Mesenchymal stem cell (in vitro differentiated cells and primary cell): ENCODE measurements at regions not wholly inside any gene's neighbourhood (a gene's known extent, or its start where the extent isn't known, plus 50 kb on each side); places are given as distances from the start of the nearest gene placed in this dataset.

ENCODE experiments used
- DNase-seq: peaks from one replicate; pipeline ENCODE4 v3.0.0-alpha.2; 2013
- H2AFZ ChIP-seq: one replicate; pipeline ENCODE4 v1.6.1; 2013; ENCODE audit warnings: low read depth, mild to moderate bottlenecking, control low read depth, inconsistent platforms, low read length, moderate library complexity
- H2AK5ac ChIP-seq: 2 replicates; pipeline ENCODE4 v1.6.1; 2013; ENCODE audit warnings: low read length, moderate library complexity, mild to moderate bottlenecking, inconsistent platforms; ENCODE audit not compliant: severe bottlenecking
- H2BK120ac ChIP-seq: one replicate; pipeline ENCODE4 v1.6.1; 2013; ENCODE audit warnings: low read depth, mild to moderate bottlenecking, inconsistent platforms, low read length, moderate library complexity
- H2BK12ac ChIP-seq, 2 experiments: one replicate each; pipeline ENCODE4 v1.6.1; 2013; ENCODE audit warnings: inconsistent platforms in 2 of 2, low read length in 2 of 2, mild to moderate bottlenecking in 2 of 2, moderate library complexity in 2 of 2, control low read depth in 1 of 2
- H2BK15ac ChIP-seq: one replicate; pipeline ENCODE4 v1.6.1; 2013; ENCODE audit warnings: mild to moderate bottlenecking, low read depth, inconsistent platforms; ENCODE audit not compliant: poor library complexity, severe bottlenecking
- H2BK5ac ChIP-seq: 2 replicates; pipeline ENCODE4 v1.6.1; 2013; ENCODE audit warnings: low read depth, mild to moderate bottlenecking, low read length, control low read depth, inconsistent platforms; ENCODE audit not compliant: poor library complexity, severe bottlenecking
- H3K14ac ChIP-seq, 2 experiments: one replicate each; pipeline ENCODE4 v1.6.1; 2013; ENCODE audit warnings: inconsistent platforms in 2 of 2, low read length in 2 of 2, control low read depth in 1 of 2, mild to moderate bottlenecking in 1 of 2, moderate library complexity in 1 of 2
- H3K18ac ChIP-seq, 2 experiments: one replicate each; pipeline ENCODE4 v1.6.1; 2013; ENCODE audit warnings: inconsistent platforms in 2 of 2, low read length in 2 of 2, control low read depth in 1 of 2, low read depth in 1 of 2, mild to moderate bottlenecking in 1 of 2
- H3K23ac ChIP-seq, 2 experiments: one replicate each; pipeline ENCODE4 v1.6.1; 2013; ENCODE audit warnings: inconsistent platforms in 2 of 2, low read length in 2 of 2, mild to moderate bottlenecking in 2 of 2, moderate library complexity in 2 of 2, control low read depth in 1 of 2
- H3K27ac ChIP-seq: 2 replicates; pipeline ENCODE4 v1.5.1; 2013; ENCODE audit warnings: mild to moderate bottlenecking, moderate library complexity, low read length, control low read depth, inconsistent platforms; ENCODE audit not compliant: poor library complexity, severe bottlenecking
- H3K27me3 ChIP-seq, 2 experiments: 2 replicates each; pipeline versions ENCODE4 v1.6.1 to v1.7.0; 2013; ENCODE audit warnings: low read length in 2 of 2, mild to moderate bottlenecking in 2 of 2, moderate library complexity in 2 of 2, control low read depth in 1 of 2, inconsistent platforms in 1 of 2; ENCODE audit not compliant: control insufficient read depth in 1 of 2, insufficient read depth in 1 of 2
- H3K36me3 ChIP-seq, 2 experiments: 2 replicates each; pipeline versions ENCODE4 v1.6.1 to v1.7.0; 2013; ENCODE audit warnings: low read length in 2 of 2, control low read depth in 1 of 2, inconsistent platforms in 1 of 2, low read depth in 1 of 2, mild to moderate bottlenecking in 1 of 2; ENCODE audit not compliant: insufficient read depth in 2 of 2, control insufficient read depth in 1 of 2
- H3K4ac ChIP-seq, 2 experiments: one replicate each; pipeline ENCODE4 v1.6.1; 2013; ENCODE audit warnings: inconsistent platforms in 2 of 2, low read length in 2 of 2, mild to moderate bottlenecking in 2 of 2, moderate library complexity in 2 of 2, control low read depth in 1 of 2, low read depth in 1 of 2
- H3K4me1 ChIP-seq: 2 replicates; pipeline ENCODE4 v1.6.1; 2013; ENCODE audit warnings: low read depth, low read length, control low read depth; ENCODE audit not compliant: control insufficient read depth, insufficient read depth
- H3K4me2 ChIP-seq: 2 replicates; pipeline ENCODE4 v1.6.1; 2013; ENCODE audit warnings: low read length, mild to moderate bottlenecking, inconsistent platforms; ENCODE audit not compliant: poor library complexity, severe bottlenecking
- H3K4me3 ChIP-seq, 2 experiments: 2 replicates each; pipeline versions ENCODE4 v1.5.1 to v1.7.0; 2013; ENCODE audit warnings: low read length in 2 of 2, mild to moderate bottlenecking in 2 of 2, control low read depth in 1 of 2, low read depth in 1 of 2; ENCODE audit not compliant: insufficient read depth in 1 of 2
- H3K79me1 ChIP-seq: replicated peaks from 2 replicates; pipeline ENCODE4 v1.6.1; 2013; ENCODE audit warnings: mild to moderate bottlenecking, control low read depth, low read length, inconsistent platforms; ENCODE audit not compliant: poor library complexity, severe bottlenecking
- H3K9ac ChIP-seq: 2 replicates; pipeline ENCODE4 v1.7.0; 2013; ENCODE audit warnings: mild to moderate bottlenecking, low read length, moderate library complexity
- H3K9me3 ChIP-seq: 2 replicates; pipeline ENCODE4 v1.7.0; 2013; ENCODE audit warnings: mild to moderate bottlenecking, low read length; ENCODE audit not compliant: control insufficient read depth
- H4K8ac ChIP-seq: one replicate; pipeline ENCODE4 v1.6.1; 2013; ENCODE audit warnings: inconsistent platforms, mild to moderate bottlenecking, low read length, moderate library complexity
- H4K91ac ChIP-seq: one replicate; pipeline ENCODE4 v1.6.1; 2013; ENCODE audit warnings: mild to moderate bottlenecking, low read length, inconsistent platforms
- WGBS: methylation state at CpG from one replicate; pipeline ENCODE4 v1.1.7; 2013; ENCODE audit warnings: mixed read lengths; 5-methylcytosine and 5-hydroxymethylcytosine counted together

- WGBS, result 92% methylated on average over 2 of the region's 3 CpGs
- no peak overlapping the region for H2BK12ac ChIP-seq
- H3K23ac ChIP-seq, result no peak overlapping the region
- no peak for DNase-seq
- H3K4me3 ChIP-seq, result no peak overlapping the region
- no peaks in the 10 kb centered on the region for H3K27me3 ChIP-seq
- no peak overlapping the region for H2AK5ac ChIP-seq
- H2AFZ ChIP-seq, result no peak overlapping the region
- no peak overlapping the region for H4K91ac ChIP-seq
- H2BK120ac ChIP-seq, result no peak overlapping the region
- H3K4ac ChIP-seq, result no peak overlapping the region
- no peaks in the 10 kb centered on the region for H3K4me1 ChIP-seq
- H3K18ac ChIP-seq, result no peak overlapping the region
- no peak overlapping the region for H2BK15ac ChIP-seq
- no peak overlapping the region for H3K14ac ChIP-seq
- H3K4me2 ChIP-seq, result no peak overlapping the region
- no peak overlapping the region for H3K9ac ChIP-seq
- H3K36me3 ChIP-seq, result no peaks in the 10 kb centered on the region
- no peak overlapping the region for H4K8ac ChIP-seq
- no peak overlapping the region for H2BK5ac ChIP-seq
- H3K9me3 ChIP-seq, result no peaks in the 10 kb centered on the region
- H3K79me1 ChIP-seq, result no peaks in the 10 kb centered on the region
- H3K27ac ChIP-seq, result no peak overlapping the region
Measured at GRCh38 chr5:143715616-143716015, 96.3 kb upstream of the HMHB1 start.

- Histone ChIP-seq H3K9ac (no peak overlapping the region), H2AFZ (no peak overlapping the region), H3K9me3 (no peaks in the 10 kb centered on the region), H3K4me2 (no peak overlapping the region), H3K14ac (no peak overlapping the region), H4K91ac (no peak overlapping the region), H2AK5ac (no peak overlapping the region), H2BK12ac (no peak overlapping the region), H3K27ac (no peak overlapping the region), H2BK5ac (no peak overlapping the region), H3K36me3 (no peaks in the 10 kb centered on the region), H3K4me3 (no peak overlapping the region), H3K27me3 (no peaks in the 10 kb centered on the region), H3K23ac (no peak overlapping the region), H3K4ac (no peak overlapping the region), H4K8ac (no peak overlapping the region), H3K79me1 (no peaks in the 10 kb centered on the region), H3K18ac (no peak overlapping the region), H2BK15ac (no peak overlapping the region), H3K4me1 (no peaks in the 10 kb centered on the region), H2BK120ac (no peak overlapping the region)
- 85% methylated on average over 4 of the region's 4 CpGs for WGBS
- DNase-seq, result peak; percentile 42
Measured at GRCh38 chr5:143714629-143715028, 97.3 kb upstream of the HMHB1 start.

GRCh38 chr5:143713047-143714003, 98.6 kb upstream of the HMHB1 start:
- Histone ChIP-seq H3K79me1 (no peaks in the 10 kb centered on the region), H3K9ac (no peak overlapping the region), H3K4me2 (no peak overlapping the region), H3K4ac (no peak overlapping the region), H2BK120ac (no peak overlapping the region), H2BK15ac (no peak overlapping the region), H2AK5ac (no peak overlapping the region), H2BK12ac (no peak overlapping the region), H3K36me3 (no peaks in the 10 kb centered on the region), H3K4me1 (no peaks in the 10 kb centered on the region), H3K18ac (no peak overlapping the region), H3K27ac (no peak overlapping the region), H4K8ac (no peak overlapping the region), H3K23ac (no peak overlapping the region), H2AFZ (no peak overlapping the region), H3K9me3 (no peaks in the 10 kb centered on the region), H4K91ac (no peak overlapping the region), H3K27me3 (no peaks in the 10 kb centered on the region), H2BK5ac (no peak overlapping the region), H3K14ac (no peak overlapping the region), H3K4me3 (no peak overlapping the region)
- DNase-seq, result no peak
- WGBS, result 99% methylated on average over 8 of the region's 8 CpGs

- no peak overlapping the region for H3K4ac ChIP-seq
- 84% methylated on average over 2 of the region's 2 CpGs for WGBS
- H4K8ac ChIP-seq, result no peak overlapping the region
- H2AFZ ChIP-seq, result no peak overlapping the region
- H2BK120ac ChIP-seq, result no peak overlapping the region
- DNase-seq, result no peak
- no peak overlapping the region for H3K27ac ChIP-seq
- H3K4me3 ChIP-seq, result no peak overlapping the region
- no peaks in the 10 kb centered on the region for H3K36me3 ChIP-seq
- H3K14ac ChIP-seq, result no peak overlapping the region
- H3K9me3 ChIP-seq, result no peaks in the 10 kb centered on the region
- H3K9ac ChIP-seq, result no peak overlapping the region
- H3K18ac ChIP-seq, result no peak overlapping the region
- no peak overlapping the region for H2BK15ac ChIP-seq
- H2BK12ac ChIP-seq, result no peak overlapping the region
- H3K4me2 ChIP-seq, result no peak overlapping the region
- H2BK5ac ChIP-seq, result no peak overlapping the region
- H3K23ac ChIP-seq, result no peak overlapping the region
- no peaks in the 10 kb centered on the region for H3K4me1 ChIP-seq
- H4K91ac ChIP-seq, result no peak overlapping the region
- H3K79me1 ChIP-seq, result no peaks in the 10 kb centered on the region
- H2AK5ac ChIP-seq, result no peak overlapping the region
- no peaks in the 10 kb centered on the region for H3K27me3 ChIP-seq
Measured at GRCh38 chr5:143708672-143709071, 103.3 kb upstream of the HMHB1 start.
